ENCODE measurements at regions not wholly inside any gene's neighbourhood (a gene's known extent, or its start where the extent isn't known, plus 50 kb on each side); places are given as distances from the start of the nearest gene placed in this dataset.

DNA sequence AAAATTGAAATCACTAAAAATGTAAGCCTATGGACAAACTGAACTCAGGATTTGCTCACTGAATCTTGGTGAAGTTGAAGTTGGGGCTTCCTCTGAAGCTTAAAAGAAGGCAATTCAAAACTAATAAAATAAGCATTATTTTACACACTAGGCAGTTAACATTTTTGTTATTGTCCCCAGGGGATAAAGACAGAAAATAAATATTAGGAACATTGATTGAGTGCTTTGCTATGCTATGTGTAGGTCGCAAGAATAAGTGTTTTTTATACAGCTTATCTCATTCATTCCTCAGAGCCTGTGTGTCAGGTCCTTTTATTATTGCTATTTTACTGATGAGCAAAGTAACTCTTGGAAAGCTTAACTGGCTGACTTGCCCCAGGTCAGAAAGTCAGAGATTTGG, 82.2 kb downstream of the ZNF608 start:
- no peak for DNase-seq (ENCODE audit: low read depth)
- TF ChIP-seq, protein P1, sequence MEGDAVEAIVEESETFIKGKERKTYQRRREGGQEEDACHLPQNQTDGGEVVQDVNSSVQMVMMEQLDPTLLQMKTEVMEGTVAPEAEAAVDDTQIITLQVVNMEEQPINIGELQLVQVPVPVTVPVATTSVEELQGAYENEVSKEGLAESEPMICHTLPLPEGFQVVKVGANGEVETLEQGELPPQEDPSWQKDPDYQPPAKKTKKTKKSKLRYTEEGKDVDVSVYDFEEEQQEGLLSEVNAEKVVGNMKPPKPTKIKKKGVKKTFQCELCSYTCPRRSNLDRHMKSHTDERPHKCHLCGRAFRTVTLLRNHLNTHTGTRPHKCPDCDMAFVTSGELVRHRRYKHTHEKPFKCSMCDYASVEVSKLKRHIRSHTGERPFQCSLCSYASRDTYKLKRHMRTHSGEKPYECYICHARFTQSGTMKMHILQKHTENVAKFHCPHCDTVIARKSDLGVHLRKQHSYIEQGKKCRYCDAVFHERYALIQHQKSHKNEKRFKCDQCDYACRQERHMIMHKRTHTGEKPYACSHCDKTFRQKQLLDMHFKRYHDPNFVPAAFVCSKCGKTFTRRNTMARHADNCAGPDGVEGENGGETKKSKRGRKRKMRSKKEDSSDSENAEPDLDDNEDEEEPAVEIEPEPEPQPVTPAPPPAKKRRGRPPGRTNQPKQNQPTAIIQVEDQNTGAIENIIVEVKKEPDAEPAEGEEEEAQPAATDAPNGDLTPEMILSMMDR (conservative IDR thresholded peaks at IDR 0.05; ENCODE audit: low read depth, low read length), result no peak
- H3K4me3 ChIP-seq (ENCODE audit: low read depth, low read length), result no peak overlapping the region

DNA sequence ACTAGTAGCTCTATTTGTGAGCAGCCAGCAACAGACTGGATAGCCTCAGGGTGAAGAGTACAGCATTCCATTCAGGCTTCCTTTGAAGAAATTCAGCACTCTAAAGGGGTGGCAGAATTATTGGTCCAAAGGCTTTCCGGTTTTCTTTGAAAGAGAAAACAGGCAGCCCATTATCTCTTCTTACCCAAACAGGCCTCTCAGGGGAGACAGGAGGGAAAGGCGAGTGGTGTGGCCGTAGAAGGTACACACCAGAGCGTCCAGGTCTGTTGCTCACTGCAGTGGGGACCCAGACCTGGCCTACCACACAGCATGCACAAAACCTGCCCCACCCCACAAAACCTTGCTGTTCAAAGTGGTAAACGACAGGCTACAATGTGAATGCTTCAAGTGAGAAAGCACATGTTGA, 83.3 kb downstream of the ZNF608 start:
- TF ChIP-seq, protein P1 (conservative IDR thresholded peaks at IDR 0.05; ENCODE audit: low read depth, low read length), result no peak
- H3K4me3 ChIP-seq (ENCODE audit: low read depth, low read length), result no peak overlapping the region
- DNase-seq (ENCODE audit: low read depth), result no peak

DNA sequence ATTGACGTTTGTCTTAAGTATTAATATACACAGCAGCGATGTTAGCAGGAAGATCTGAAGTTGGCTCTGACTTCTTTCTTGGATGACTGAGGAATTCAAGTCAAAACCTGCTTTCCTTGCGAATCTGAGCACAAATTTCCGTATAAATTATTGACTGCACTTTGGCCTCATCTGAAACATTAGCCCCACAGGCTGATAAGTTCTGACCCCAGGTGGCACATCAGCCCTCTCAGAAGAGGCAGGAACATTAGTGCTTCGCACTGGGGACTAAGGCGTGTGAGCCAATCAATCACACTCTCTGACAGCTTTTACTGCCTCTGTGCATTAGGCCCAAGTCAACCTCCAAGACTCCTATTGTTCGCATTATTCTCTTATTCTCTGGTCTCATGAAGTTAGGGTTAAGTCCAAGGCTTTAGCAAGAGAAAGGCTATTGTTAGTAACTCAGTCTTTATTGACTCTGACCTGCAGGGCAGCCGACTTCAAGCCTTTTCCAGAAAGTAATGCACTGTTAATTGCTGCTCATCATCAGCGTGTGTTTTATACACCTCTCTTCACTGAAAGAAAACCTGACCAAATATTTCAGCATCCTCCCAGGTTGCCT, 84.2 kb downstream of the ZNF608 start:
- DNase-seq (ENCODE audit: low read depth), result no peak
- H3K4me3 ChIP-seq (ENCODE audit: low read depth, low read length), result no peak overlapping the region
- TF ChIP-seq, protein P1 (conservative IDR thresholded peaks at IDR 0.05; ENCODE audit: low read depth, low read length), result no peak

DNA sequence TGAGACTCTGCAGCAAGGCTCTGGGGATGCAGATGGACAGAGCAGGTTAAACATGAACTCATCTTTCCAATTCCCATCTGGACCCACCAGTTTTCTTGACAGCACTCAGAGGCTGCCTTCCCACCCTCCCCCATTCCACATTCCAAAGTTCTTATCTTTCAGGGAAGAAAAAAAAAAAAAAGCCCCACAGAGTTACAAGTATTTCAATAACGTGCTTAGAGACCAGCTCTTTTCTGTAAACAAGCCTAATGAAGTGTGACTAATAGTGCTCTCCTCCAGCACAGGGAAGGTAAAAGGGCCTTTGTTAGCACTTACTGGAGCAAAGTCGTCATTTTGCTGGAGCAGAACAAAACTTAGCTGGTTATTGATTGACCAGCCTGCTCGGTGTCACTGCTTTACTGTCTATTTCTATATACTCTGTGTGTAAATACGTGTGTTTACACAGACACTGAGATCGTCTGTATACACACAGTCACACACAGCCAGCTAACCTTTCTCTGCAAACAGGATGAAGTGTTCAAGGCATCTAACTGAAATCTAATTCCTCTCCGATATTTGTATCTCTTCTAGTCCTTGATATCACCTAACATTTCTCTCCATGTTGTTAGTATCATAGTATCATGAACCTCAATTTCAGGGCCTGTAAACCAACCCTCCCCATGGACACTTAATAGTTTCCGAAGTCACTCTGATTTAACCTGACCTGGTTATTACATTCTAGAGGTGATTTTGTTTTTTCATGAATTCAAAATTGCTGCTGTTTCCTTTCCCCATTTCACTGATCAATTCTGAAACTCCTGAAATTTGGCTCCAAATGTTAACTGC, 84.9 kb downstream of the ZNF608 start:
- TF ChIP-seq, protein P1 (conservative IDR thresholded peaks at IDR 0.05; ENCODE audit: low read depth, low read length), result no peak
- H3K4me3 ChIP-seq (ENCODE audit: low read depth, low read length), result no peak overlapping the region
- peak; percentile 88 for DNase-seq (ENCODE audit: low read depth)

GRCh38 chr5:124660229-124661093, 86.0 kb downstream of the ZNF608 start:
- peak; percentile 89 for DNase-seq (ENCODE audit: low read depth)
- TF ChIP-seq, protein P1 (conservative IDR thresholded peaks at IDR 0.05; ENCODE audit: low read depth, low read length), result no peak
- H3K4me3 ChIP-seq (ENCODE audit: low read depth, low read length), result no peak overlapping the region

- DNase-seq (ENCODE audit: low read depth), result peak; percentile 47
- TF ChIP-seq, protein P1 (conservative IDR thresholded peaks at IDR 0.05; ENCODE audit: low read depth, low read length), result no peak
- no peak overlapping the region for H3K4me3 ChIP-seq (ENCODE audit: low read depth, low read length)
Observed at GRCh38 chr5:124659798-124660197, 86.6 kb downstream of the ZNF608 start.

All from choroid plexus epithelial cell (primary cell).